Daoy (cell line): ENCODE measurements at regions not wholly inside any gene's neighbourhood (a gene's known extent, or its start where the extent isn't known, plus 50 kb on each side); places are given as distances from the start of the nearest gene placed in this dataset.
"Not testable (repeated sequence)": the region's sequence is repeated elsewhere in the genome, so short reads cannot be mapped to it uniquely, and the experiment has no call there.

ENCODE experiments used
- DNase-seq: peaks from one replicate; pipeline ENCODE4 v3.0.0-alpha.2; 2015; ENCODE audit warnings: low read depth

- no peak for DNase-seq
Observed at GRCh38 chr1:242735323-242735722, 210.8 kb upstream of the PLD5 start.

GRCh38 chr1:242731446-242731845 lies 206.9 kb upstream of the PLD5 start:
- no peak for DNase-seq

GRCh38 chr1:242728696-242729095 lies 204.2 kb upstream of the PLD5 start:
- DNase-seq: no peak

GRCh38 chr1:242723044-242723716 lies 198.7 kb upstream of the PLD5 start:
- DNase-seq: no peak

GRCh38 chr1:242718967-242719366 lies 194.5 kb upstream of the PLD5 start:
- no peak for DNase-seq

- no peak for DNase-seq
Observed at GRCh38 chr1:242712248-242712647, 187.8 kb upstream of the PLD5 start.

- no peak for DNase-seq
Observed at GRCh38 chr1:242710847-242711246, 186.3 kb upstream of the PLD5 start.

GRCh38 chr1:242710286-242710685 lies 185.8 kb upstream of the PLD5 start:
- DNase-seq: no peak

GRCh38 chr1:242703467-242703866 lies 179.0 kb upstream of the PLD5 start:
- DNase-seq: no peak

- DNase-seq: no peak
Observed at GRCh38 chr1:242692988-242693387, 168.5 kb upstream of the PLD5 start.

- no peak for DNase-seq
Observed at GRCh38 chr1:242691610-242691945, 167.1 kb upstream of the PLD5 start.

GRCh38 chr1:242690849-242691609 lies 166.5 kb upstream of the PLD5 start:
- DNase-seq: no peak

- no peak for DNase-seq
Observed at GRCh38 chr1:242689378-242689777, 164.9 kb upstream of the PLD5 start.

- DNase-seq: no peak
Observed at GRCh38 chr1:242674951-242675645, 150.6 kb upstream of the PLD5 start.

GRCh38 chr1:242673652-242674051 lies 149.2 kb upstream of the PLD5 start:
- DNase-seq: no peak

- not testable (repeated sequence) for DNase-seq
Observed at GRCh38 chr1:242673165-242673564, 148.7 kb upstream of the PLD5 start.

- DNase-seq: no peak
Observed at GRCh38 chr1:242670019-242670418, 145.5 kb upstream of the PLD5 start.

GRCh38 chr1:242662886-242663285 lies 138.4 kb upstream of the PLD5 start:
- no peak for DNase-seq

- not testable (repeated sequence) for DNase-seq
Observed at GRCh38 chr1:242653772-242654171, 129.3 kb upstream of the PLD5 start.

- DNase-seq: peak; percentile 29
Observed at GRCh38 chr1:242651817-242652216, 127.3 kb upstream of the PLD5 start.

- no peak for DNase-seq
Observed at GRCh38 chr1:242641461-242641860, 117.0 kb upstream of the PLD5 start.

- no peak for DNase-seq
Observed at GRCh38 chr1:242639104-242639503, 114.6 kb upstream of the PLD5 start.

GRCh38 chr1:242634732-242635131 lies 110.2 kb upstream of the PLD5 start:
- DNase-seq: no peak
